BJ (cell line): ENCODE measurements at regions not wholly inside any gene's neighbourhood (a gene's known extent, or its start where the extent isn't known, plus 50 kb on each side); places are given as distances from the start of the nearest gene placed in this dataset.

Experiments
- CTCF ChIA-PET: fragments of 350-600 bp; formaldehyde crosslinking; extraction: SDS; loops from one replicate; lab custom pipeline; 2021; ENCODE audit warnings: antibody characterized with exemption, inconsistent platforms; lab: Yijun Ruan, JAX
- POLR2A ChIA-PET: fragments of 300-600 bp; sonication (Branson Sonifier 250); formaldehyde crosslinking; extraction: SDS; loops from one replicate; lab custom pipeline; 2021; ENCODE audit warnings: antibody characterized with exemption; lab: Charles Lee
- DNase-seq: peaks from one replicate; pipeline ENCODE4 v3.0.0-alpha.2; 2011; ENCODE audit warnings: low read depth
- H3K27me3 ChIP-seq: 2 replicates; pipeline ENCODE4 v1.6.0; 2011; ENCODE audit warnings: low read length; ENCODE audit not compliant: control insufficient read depth, insufficient read depth
- H3K36me3 ChIP-seq: 2 replicates; pipeline ENCODE4 v1.5.1; 2011; ENCODE audit warnings: low read length; ENCODE audit not compliant: control insufficient read depth, insufficient read depth
- H3K4me3 ChIP-seq: 2 replicates; pipeline ENCODE4 v1.5.1; 2011; ENCODE audit warnings: low read depth, mild to moderate bottlenecking, control low read depth, low read length
- CTCF ChIP-seq: IDR thresholded peaks from 2 replicates; pipeline ENCODE4 v1.5.1; 2011; ENCODE audit warnings: low read depth, mild to moderate bottlenecking, control low read depth, inconsistent platforms, low read length, moderate library complexity; ENCODE audit not compliant: insufficient read depth

- Histone ChIP-seq H3K36me3 (no peaks in the 10 kb centered on the region), H3K27me3 (no peaks in the 10 kb centered on the region), H3K4me3 (no peak overlapping the region)
- POLR2A ChIA-PET, result no interaction called here
- TF ChIP-seq CTCF, result no peak
- CTCF ChIA-PET, result interaction anchor here (0.7 to 3.8 kb wide), 2 partner anchors 11 to 357 kb away, joined by 3 to 27 read pairs; no protein-coding TSS in a partner anchor
- no peak for DNase-seq
These were observed 190.9 kb upstream of the ADGRL4 start for GRCh38 chr1:79197421-79197820.

- TF ChIP-seq CTCF, result no peak
- no peaks in the 10 kb centered on the region for H3K27me3 ChIP-seq
- DNase-seq, result no peak
- ChIA-PET POLR2A (no interaction called here), CTCF (interaction anchor here (3.8 kb wide), 1 partner anchor 356 kb away, joined by 27 read pairs; no protein-coding TSS in a partner anchor)
- H3K4me3 ChIP-seq, result no peak overlapping the region
- no peaks in the 10 kb centered on the region for H3K36me3 ChIP-seq
These were observed 189.7 kb upstream of the ADGRL4 start for GRCh38 chr1:79196211-79196610.

GRCh38 chr1:79193211-79194079, 186.9 kb upstream of the ADGRL4 start:
- no peak for DNase-seq
- TF ChIP-seq CTCF, result no peak
- POLR2A ChIA-PET, result no interaction called here
- Histone ChIP-seq H3K36me3 (no peaks in the 10 kb centered on the region), H3K27me3 (no peaks in the 10 kb centered on the region), H3K4me3 (no peak overlapping the region)
- CTCF ChIA-PET, result interaction anchor here (1.5 kb wide), 1 partner anchor 8 kb away, joined by 4 read pairs; no protein-coding TSS in a partner anchor

GRCh38 chr1:79190074-79190473, 183.5 kb upstream of the ADGRL4 start:
- H3K36me3 ChIP-seq, result no peaks in the 10 kb centered on the region
- ChIA-PET POLR2A (no interaction called here), CTCF (no interaction called here)
- H3K4me3 ChIP-seq, result no peak overlapping the region
- TF ChIP-seq CTCF, result no peak
- no peaks in the 10 kb centered on the region for H3K27me3 ChIP-seq
- DNase-seq, result no peak

GRCh38 chr1:79188337-79188736, 181.8 kb upstream of the ADGRL4 start:
- CTCF ChIA-PET, result no interaction called here
- no peaks in the 10 kb centered on the region for H3K27me3 ChIP-seq
- no peaks in the 10 kb centered on the region for H3K36me3 ChIP-seq
- DNase-seq, result no peak
- POLR2A ChIA-PET, result interaction anchor here (0.7 kb wide), 1 partner anchor 348 kb away, joined by 3 read pairs; no protein-coding TSS in a partner anchor
- no peak overlapping the region for H3K4me3 ChIP-seq
- TF ChIP-seq CTCF, result no peak
